ENCODE measurements at regions not wholly inside any gene's neighbourhood (a gene's known extent, or its start where the extent isn't known, plus 50 kb on each side); places are given as distances from the start of the nearest gene placed in this dataset.

GRCh38 chr18:28588884-28589549, 412.1 kb upstream of the CDH2 start:
- DNase-seq (ENCODE audit: extremely low read depth, insufficient read length), result no peak
- TF ChIP-seq CTCF (IDR thresholded peaks at IDR 0.05; ENCODE audit: insufficient read depth, low read length, poor library complexity, severe bottlenecking), result no peak
- Histone ChIP-seq H3K36me3 (ENCODE audit: control insufficient read depth, insufficient read depth, low read length) (no peaks in the 10 kb centered on the region), H3K27me3 (replicated peaks; ENCODE audit: control insufficient read depth, insufficient read depth, low read length) (no peaks in the 10 kb centered on the region), H3K4me3 (replicated peaks; ENCODE audit: low read depth, low read length) (no peak overlapping the region)

GRCh38 chr18:28584731-28585130, 407.8 kb upstream of the CDH2 start:
- Histone ChIP-seq H3K36me3 (ENCODE audit: control insufficient read depth, insufficient read depth, low read length) (no peaks in the 10 kb centered on the region), H3K27me3 (replicated peaks; ENCODE audit: control insufficient read depth, insufficient read depth, low read length) (no peaks in the 10 kb centered on the region), H3K4me3 (replicated peaks; ENCODE audit: low read depth, low read length) (no peak overlapping the region)
- no peak for TF ChIP-seq CTCF (IDR thresholded peaks at IDR 0.05; ENCODE audit: insufficient read depth, low read length, poor library complexity, severe bottlenecking)
- no peak for DNase-seq (ENCODE audit: extremely low read depth, insufficient read length)

GRCh38 chr18:28582724-28583123, 405.8 kb upstream of the CDH2 start:
- Histone ChIP-seq H3K4me3 (replicated peaks; ENCODE audit: low read depth, low read length) (no peak overlapping the region), H3K27me3 (replicated peaks; ENCODE audit: control insufficient read depth, insufficient read depth, low read length) (no peaks in the 10 kb centered on the region), H3K36me3 (ENCODE audit: control insufficient read depth, insufficient read depth, low read length) (no peaks in the 10 kb centered on the region)
- DNase-seq (ENCODE audit: extremely low read depth, insufficient read length), result no peak
- TF ChIP-seq CTCF (IDR thresholded peaks at IDR 0.05; ENCODE audit: insufficient read depth, low read length, poor library complexity, severe bottlenecking), result no peak

GRCh38 chr18:28581521-28582071, 404.7 kb upstream of the CDH2 start:
- DNase-seq (ENCODE audit: extremely low read depth, insufficient read length), result no peak
- H3K36me3 ChIP-seq (ENCODE audit: control insufficient read depth, insufficient read depth, low read length), result no peaks in the 10 kb centered on the region
- H3K27me3 ChIP-seq (replicated peaks; ENCODE audit: control insufficient read depth, insufficient read depth, low read length), result no peaks in the 10 kb centered on the region
- no peak overlapping the region for H3K4me3 ChIP-seq (replicated peaks; ENCODE audit: low read depth, low read length)
- no peak for TF ChIP-seq CTCF (IDR thresholded peaks at IDR 0.05; ENCODE audit: insufficient read depth, low read length, poor library complexity, severe bottlenecking)

GRCh38 chr18:28576941-28577340, 400.0 kb upstream of the CDH2 start:
- Histone ChIP-seq H3K4me3 (replicated peaks; ENCODE audit: low read depth, low read length) (no peak overlapping the region), H3K36me3 (ENCODE audit: control insufficient read depth, insufficient read depth, low read length) (no peaks in the 10 kb centered on the region), H3K27me3 (replicated peaks; ENCODE audit: control insufficient read depth, insufficient read depth, low read length) (no peaks in the 10 kb centered on the region)
- no peak for DNase-seq (ENCODE audit: extremely low read depth, insufficient read length)
- TF ChIP-seq CTCF (IDR thresholded peaks at IDR 0.05; ENCODE audit: insufficient read depth, low read length, poor library complexity, severe bottlenecking), result no peak
